Natural killer cell (primary cell): ENCODE measurements at regions not wholly inside any gene's neighbourhood (a gene's known extent, or its start where the extent isn't known, plus 50 kb on each side); places are given as distances from the start of the nearest gene placed in this dataset.

ENCODE experiments used
- ATAC-seq, 3 donors: fragments of 150-1000 bp in 2 of 3; fragments of 200-7000 bp in 1 of 3; cut with Tn5 transposase; 1 replicate in 1 of 3; 2 replicates in 2 of 3; pipeline ENCODE4 v1.10.0; 2021; ENCODE audit warnings: mild to moderate bottlenecking in 2 of 3, moderate library complexity in 2 of 3
- DNase-seq, 2 donors: peaks; one replicate each; pipeline versions ENCODE4 v3.0.0 to v3.0.0-alpha.2; 2013 to 2021; ENCODE audit warnings: mixed read lengths in 1 of 2
- H3K27ac ChIP-seq: one replicate; pipeline ENCODE4 v1.5.1; 2013; ENCODE audit warnings: mild to moderate bottlenecking, low read length
- H3K27me3 ChIP-seq: one replicate; pipeline ENCODE4 v1.6.1; 2013; ENCODE audit warnings: low read length; ENCODE audit not compliant: control insufficient read depth, insufficient read depth
- H3K36me3 ChIP-seq: one replicate; pipeline ENCODE4 v1.6.1; 2013; ENCODE audit warnings: low read length; ENCODE audit not compliant: control insufficient read depth, insufficient read depth
- H3K4me1 ChIP-seq: one replicate; pipeline ENCODE4 v1.6.1; 2013; ENCODE audit warnings: low read length; ENCODE audit not compliant: control insufficient read depth, insufficient read depth
- H3K4me3 ChIP-seq: one replicate; pipeline ENCODE4 v1.5.1; 2013; ENCODE audit warnings: low read length
- H3K9me3 ChIP-seq: one replicate; pipeline ENCODE4 v1.6.1; 2013; ENCODE audit warnings: low read length; ENCODE audit not compliant: control insufficient read depth, insufficient read depth
- H3K27ac Mint-ChIP-seq, 2 donors: one replicate each; pipeline ENCODE4 v1.8.0; 2022; ENCODE audit warnings: mild to moderate bottlenecking in 2 of 2, mixed read lengths in 2 of 2, moderate library complexity in 1 of 2
- H3K27me3 Mint-ChIP-seq, 2 donors: one replicate each; pipeline ENCODE4 v1.8.0; 2022; ENCODE audit warnings: low read depth in 2 of 2, mixed read lengths in 2 of 2
- H3K36me3 Mint-ChIP-seq: one replicate; pipeline ENCODE4 v1.8.0; 2022; ENCODE audit warnings: mixed read lengths
- H3K4me1 Mint-ChIP-seq, 2 donors: one replicate each; pipeline ENCODE4 v1.8.0; 2022; ENCODE audit warnings: mixed read lengths in 2 of 2
- H3K4me3 Mint-ChIP-seq: one replicate; pipeline ENCODE4 v1.8.0; 2022; ENCODE audit warnings: mild to moderate bottlenecking, moderate library complexity, mixed read lengths
- H3K9me3 Mint-ChIP-seq, 2 donors: one replicate each; pipeline ENCODE4 v1.8.0; 2022; ENCODE audit warnings: mixed read lengths in 2 of 2
- CTCF ChIP-seq: fragments of 200-600 bp; IDR thresholded peaks from one replicate; pipeline ENCODE4 v1.8.0; 2022; ENCODE audit warnings: antibody characterized with exemption
- WGBS: methylation state at CpG from one replicate; pipeline ENCODE4 v1.1.7; 2013; ENCODE audit warnings: missing lambda C conversion rate; ENCODE audit not compliant: insufficient coverage; 5-methylcytosine and 5-hydroxymethylcytosine counted together
- intact Hi-C: fragments of 100-400 bp; cut with micrococcal nuclease; formaldehyde crosslinking; loops from one replicate; pipeline ENCODE4 v1.14.2; 2022

- H3K4me3 ChIP-seq, result no peak overlapping the region
- Mint-ChIP-seq H3K36me3 (peaks cover 7% of the 10 kb centered on the region), H3K4me3 (no peak overlapping the region), H3K4me1 (peaks cover 0 to 5% of the 10 kb centered on the region in 2 donors), H3K9me3 (peaks cover 3 to 5% of the 10 kb centered on the region in 2 donors), H3K27me3 (no peaks in the 10 kb centered on the region), H3K27ac (no peak overlapping the region)
- H3K27ac ChIP-seq, result no peak overlapping the region
- H3K27me3 ChIP-seq, result no peaks in the 10 kb centered on the region
- intact Hi-C loops, result no loop called here
- H3K36me3 ChIP-seq, result no peaks in the 10 kb centered on the region
- no peaks in the 10 kb centered on the region for H3K4me1 ChIP-seq
- ATAC-seq, result no peak
- DNase-seq, result no peak
- TF ChIP-seq CTCF, result no peak
- no peaks in the 10 kb centered on the region for H3K9me3 ChIP-seq
- WGBS, result 100% methylated on average over 1 of the region's 1 CpG
These were observed 538.3 kb upstream of the CDH2 start for GRCh38 chr18:28715206-28715605.

GRCh38 chr18:28714498-28714897, 537.6 kb upstream of the CDH2 start:
- Histone ChIP-seq H3K27ac (no peak overlapping the region), H3K36me3 (no peaks in the 10 kb centered on the region), H3K4me1 (no peaks in the 10 kb centered on the region), H3K9me3 (no peaks in the 10 kb centered on the region), H3K27me3 (no peaks in the 10 kb centered on the region), H3K4me3 (no peak overlapping the region)
- intact Hi-C loops, result no loop called here
- Mint-ChIP-seq H3K27me3 (no peaks in the 10 kb centered on the region), H3K27ac (no peak overlapping the region), H3K4me1 (peaks cover 0 to 5% of the 10 kb centered on the region in 2 donors), H3K9me3 (peaks cover 3 to 5% of the 10 kb centered on the region in 2 donors), H3K36me3 (peaks cover 7% of the 10 kb centered on the region), H3K4me3 (no peak overlapping the region)
- TF ChIP-seq CTCF, result no peak
- DNase-seq (no peak), ATAC-seq (no peak)

GRCh38 chr18:28712796-28713425, 536.0 kb upstream of the CDH2 start:
- H3K9me3 ChIP-seq, result no peaks in the 10 kb centered on the region
- no peak overlapping the region for H3K27ac Mint-ChIP-seq
- H3K36me3 ChIP-seq, result no peaks in the 10 kb centered on the region
- peaks cover 3 to 5% of the 10 kb centered on the region in 2 donors for H3K9me3 Mint-ChIP-seq
- no peak overlapping the region for H3K27ac ChIP-seq
- DNase-seq, result no peak
- H3K4me1 ChIP-seq, result no peaks in the 10 kb centered on the region
- WGBS, result 89% methylated on average over 3 of the region's 4 CpGs
- H3K27me3 ChIP-seq, result no peaks in the 10 kb centered on the region
- peaks cover 7% of the 10 kb centered on the region for H3K36me3 Mint-ChIP-seq
- ATAC-seq, result no peak
- H3K4me3 ChIP-seq, result no peak overlapping the region
- intact Hi-C loops, result no loop called here
- no peaks in the 10 kb centered on the region for H3K27me3 Mint-ChIP-seq
- H3K4me3 Mint-ChIP-seq, result no peak overlapping the region
- no peak for TF ChIP-seq CTCF
- peaks cover 0 to 5% of the 10 kb centered on the region in 2 donors for H3K4me1 Mint-ChIP-seq

- ATAC-seq (no peak), DNase-seq (no peak)
- H3K4me3 ChIP-seq, result no peak overlapping the region
- no peak overlapping the region for H3K4me3 Mint-ChIP-seq
- H3K36me3 Mint-ChIP-seq, result peaks cover 1% of the 10 kb centered on the region
- WGBS, result 68% methylated on average over 1 of the region's 1 CpG
- H3K9me3 Mint-ChIP-seq, result peaks cover 0 to 2% of the 10 kb centered on the region in 2 donors
- no peak overlapping the region for H3K27ac ChIP-seq
- intact Hi-C loops, result no loop called here
- H3K27ac Mint-ChIP-seq, result no peak overlapping the region
- no peaks in the 10 kb centered on the region for H3K27me3 ChIP-seq
- peaks cover 0 to 5% of the 10 kb centered on the region in 2 donors for H3K4me1 Mint-ChIP-seq
- H3K27me3 Mint-ChIP-seq, result no peaks in the 10 kb centered on the region
- no peaks in the 10 kb centered on the region for H3K4me1 ChIP-seq
- TF ChIP-seq CTCF, result no peak
- no peaks in the 10 kb centered on the region for H3K9me3 ChIP-seq
- no peaks in the 10 kb centered on the region for H3K36me3 ChIP-seq
These were observed 535.2 kb upstream of the CDH2 start for GRCh38 chr18:28712172-28712571.
